ENCODE measurements at regions not wholly inside any gene's neighbourhood (a gene's known extent, or its start where the extent isn't known, plus 50 kb on each side); places are given as distances from the start of the nearest gene placed in this dataset.

- DNase-seq = no peak
Observed at GRCh38 chr7:118085000-118085399, 99.0 kb upstream of the LSM8 start.

GRCh38 chr7:118087126-118087525, 96.8 kb upstream of the LSM8 start:
- DNase-seq = no peak

GRCh38 chr7:118094044-118094443, 89.9 kb upstream of the LSM8 start:
- no peak for DNase-seq

DNA sequence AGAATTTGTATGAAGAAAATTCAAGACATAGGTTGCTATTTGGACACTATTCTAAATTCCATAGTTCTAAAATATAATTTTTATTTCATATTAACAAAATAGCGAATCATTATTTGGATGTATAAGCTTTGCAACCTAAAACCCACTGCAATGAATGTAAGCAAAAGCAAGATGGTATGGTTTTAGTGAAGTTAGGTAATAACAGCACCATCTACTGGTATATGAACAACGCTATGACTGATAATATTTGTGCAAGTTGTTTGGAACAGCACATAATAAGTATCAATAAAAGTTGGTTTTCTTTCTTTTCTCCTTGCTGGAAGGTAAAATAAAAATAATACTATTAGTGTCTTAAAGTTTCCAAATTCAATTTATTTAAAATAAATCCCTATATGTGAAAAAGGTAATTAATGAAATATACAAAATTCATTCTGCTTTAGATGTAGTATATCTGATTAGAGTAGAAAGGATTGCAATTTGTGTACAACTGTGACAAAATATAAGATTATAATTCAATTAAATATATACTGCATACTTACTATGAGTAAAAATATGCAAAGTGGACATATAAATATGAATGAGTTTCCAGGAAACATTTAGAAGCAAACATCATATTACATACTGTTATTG, 79.0 kb upstream of the LSM8 start:
- peak; percentile 6 for DNase-seq

DNA sequence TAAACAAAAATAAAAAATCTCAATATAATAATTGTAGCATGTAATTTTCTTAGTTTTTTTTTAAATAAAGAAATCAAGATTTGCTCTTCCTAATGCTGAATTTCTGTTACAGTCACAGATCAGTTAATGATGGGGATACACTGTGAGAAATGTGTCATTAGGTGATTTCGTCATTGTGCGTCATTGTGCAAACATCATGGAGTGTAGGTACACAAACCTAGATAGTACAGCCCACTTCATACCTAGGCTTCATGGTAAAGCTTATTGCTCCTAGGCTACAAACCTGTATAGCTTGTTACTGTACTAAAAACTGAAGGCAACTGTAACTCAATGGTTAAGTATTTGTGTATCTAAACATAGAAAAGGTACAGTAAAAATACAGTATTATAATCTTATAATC, 74.4 kb upstream of the LSM8 start:
- peak; percentile 82 for DNase-seq

GRCh38 chr7:118110178-118110925, 73.6 kb upstream of the LSM8 start:
- no peak for DNase-seq

GRCh38 chr7:118111347-118111746, 72.6 kb upstream of the LSM8 start:
- DNase-seq = no peak

DNA sequence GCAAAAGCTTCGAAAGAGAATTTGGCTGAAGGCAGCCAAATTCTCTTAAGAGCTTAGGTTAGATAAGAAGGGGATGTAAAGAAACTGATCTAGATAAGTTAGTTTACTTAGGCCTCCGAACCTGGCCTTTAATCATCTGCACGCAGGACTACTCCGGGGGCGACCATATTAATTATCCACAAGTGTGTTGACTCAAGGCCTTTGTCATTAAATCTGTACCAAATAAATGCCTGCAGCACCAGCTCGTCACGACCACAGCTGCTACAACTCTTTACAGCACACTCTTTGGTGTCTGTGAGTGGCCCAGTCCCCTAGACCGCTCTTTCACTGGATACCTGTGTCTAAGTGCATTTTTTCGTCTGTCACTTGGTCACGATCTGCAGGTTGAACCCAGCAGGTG, 69.8 kb upstream of the LSM8 start:
- no peak for DNase-seq

DNA sequence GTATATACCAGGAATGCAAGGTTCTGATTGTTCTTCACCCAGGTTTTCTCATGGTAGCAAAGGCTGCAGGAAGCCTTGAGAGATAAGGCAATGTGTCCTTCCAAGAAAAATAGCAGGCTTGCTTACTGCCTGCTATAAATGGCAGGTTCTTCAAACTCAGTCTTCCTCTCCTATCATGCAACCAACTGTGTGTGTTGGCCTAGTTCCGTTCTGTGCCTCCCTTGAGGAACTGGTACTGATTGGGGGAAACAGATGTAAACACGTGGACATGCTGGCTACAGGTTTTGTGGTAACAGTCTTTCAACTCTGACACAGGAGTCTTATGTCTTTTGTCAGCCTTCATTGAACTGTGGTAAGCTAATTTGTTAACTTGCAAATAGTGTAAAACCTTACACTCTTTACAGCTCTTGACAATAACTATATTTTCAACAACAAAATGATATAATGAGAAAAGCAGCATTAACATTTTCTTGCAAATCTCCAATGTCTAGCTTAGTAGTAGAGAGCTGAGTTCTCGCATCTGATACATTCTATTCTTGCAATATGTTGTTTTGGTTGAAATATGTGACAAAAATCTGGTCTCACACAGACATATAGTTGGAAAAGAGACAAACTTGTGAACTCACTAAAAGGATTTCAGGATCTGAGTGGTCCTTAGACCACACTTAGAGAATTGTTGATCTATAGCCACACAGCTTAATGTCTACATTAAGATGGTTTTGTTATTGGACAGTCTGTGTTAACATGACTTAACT, 54.7 kb upstream of the LSM8 start:
- no peak for DNase-seq

- DNase-seq = no peak
Observed at GRCh38 chr7:118132764-118133163, 51.2 kb upstream of the LSM8 start.

Data from NCI-H2029 (cell line).